ENCODE measurements at regions not wholly inside any gene's neighbourhood (a gene's known extent, or its start where the extent isn't known, plus 50 kb on each side); places are given as distances from the start of the nearest gene placed in this dataset.

DNA sequence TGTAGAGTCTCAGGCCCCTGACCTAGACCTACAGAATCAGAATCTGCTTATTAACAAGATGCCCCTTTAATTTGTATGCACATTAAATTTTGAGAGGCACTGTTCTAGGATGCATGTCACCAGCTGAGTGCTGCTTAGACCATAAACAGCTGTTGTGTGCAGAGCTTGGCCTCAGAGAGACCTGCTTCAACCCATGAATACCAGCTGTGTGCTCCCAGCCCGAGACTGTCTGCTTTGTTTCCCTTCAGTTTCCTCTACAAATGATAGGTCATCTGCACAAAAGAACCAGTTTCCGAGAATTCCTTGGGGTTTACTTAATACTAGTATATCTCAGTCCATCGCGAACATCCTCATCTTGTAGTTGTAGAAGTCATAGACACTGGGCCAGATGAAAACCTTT is 158.5 kb upstream of the PFN2 start:
- in situ Hi-C loops (cut with MboI) (no loop called here), intact Hi-C loops (cut with micrococcal nuclease; ENCODE audit: unreplicated experiment) (no loop called here)
- ChIA-PET CTCF (interaction anchor here (1.4 kb wide), 1 partner anchor 55 kb away, joined by 4 read pairs; no protein-coding TSS in a partner anchor), POLR2A (interaction anchor here (0.5 kb wide), 1 partner anchor 148 kb away, joined by 4 read pairs; no protein-coding TSS in a partner anchor), SMC1A (ENCODE audit: uncharacterized antibody, unreplicated experiment) (interaction anchor here (0.9 to 1.0 kb wide), 2 partner anchors 36 to 352 kb away, joined by 3 read pairs; no protein-coding TSS in a partner anchor), RAD21 (ENCODE audit: unreplicated experiment) (no interaction called here)
- no peaks in the 10 kb centered on the region for H3K36me3 ChIP-seq (ENCODE audit: control insufficient read depth in 2 of 2, insufficient read depth in 2 of 2, low read length in 1 of 2)
- no peaks in the 10 kb centered on the region for H3K9me3 ChIP-seq (replicated peaks; ENCODE audit: control insufficient read depth, insufficient read depth, low read length)
- H2AFZ ChIP-seq (ENCODE audit: control insufficient read depth, low read depth, low read length), result no peak overlapping the region
- ATAC-seq (no peak), FAIRE-seq (no peak), DNase-seq (ENCODE audit: low read depth, low spot score) (no peak)
- no peak overlapping the region for H3K27ac ChIP-seq (ENCODE audit: control insufficient read depth, insufficient read depth)
- WGBS (ENCODE audit: insufficient coverage, insufficient replicate concordance, low lambda C conversion rate, missing lambda C conversion rate), result 72% methylated on average over 4 of the region's 4 CpGs
- H3K9ac ChIP-seq (ENCODE audit: control insufficient read depth, insufficient read depth, low read length), result no peak overlapping the region
- no peaks in the 10 kb centered on the region; a peak in 1 of 4 replicates for H3K27me3 ChIP-seq (replicated peaks in 1 of 2; ENCODE audit: control insufficient read depth in 2 of 2, insufficient read depth in 2 of 2, low read length in 1 of 2)
- no peak overlapping the region for H3K4me3 ChIP-seq
- H3K4me1 ChIP-seq (ENCODE audit: control insufficient read depth, insufficient read depth, low read length), result peaks cover 10% of the 10 kb centered on the region
- no peaks in the 10 kb centered on the region for H4K20me1 ChIP-seq (ENCODE audit: control insufficient read depth, insufficient read depth)
- no peak overlapping the region for H3K4me2 ChIP-seq (ENCODE audit: control insufficient read depth, insufficient read depth)
- no TSS peak for BruUV-seq (replicated peaks)
- no peaks in the 10 kb centered on the region for H3K79me2 ChIP-seq (ENCODE audit: control insufficient read depth, insufficient read depth, low read length)
- TF ChIP-seq USF1 (IDR thresholded peaks at IDR 0.05; ENCODE audit: borderline replicate concordance, extremely low read length, insufficient read depth, low read depth, low read length), result no peak
- no peak for TF ChIP-seq ZBTB11 (CRISPR knock-in tag; IDR thresholded peaks at IDR 0.05)
- TF ChIP-seq, protein P1, sequence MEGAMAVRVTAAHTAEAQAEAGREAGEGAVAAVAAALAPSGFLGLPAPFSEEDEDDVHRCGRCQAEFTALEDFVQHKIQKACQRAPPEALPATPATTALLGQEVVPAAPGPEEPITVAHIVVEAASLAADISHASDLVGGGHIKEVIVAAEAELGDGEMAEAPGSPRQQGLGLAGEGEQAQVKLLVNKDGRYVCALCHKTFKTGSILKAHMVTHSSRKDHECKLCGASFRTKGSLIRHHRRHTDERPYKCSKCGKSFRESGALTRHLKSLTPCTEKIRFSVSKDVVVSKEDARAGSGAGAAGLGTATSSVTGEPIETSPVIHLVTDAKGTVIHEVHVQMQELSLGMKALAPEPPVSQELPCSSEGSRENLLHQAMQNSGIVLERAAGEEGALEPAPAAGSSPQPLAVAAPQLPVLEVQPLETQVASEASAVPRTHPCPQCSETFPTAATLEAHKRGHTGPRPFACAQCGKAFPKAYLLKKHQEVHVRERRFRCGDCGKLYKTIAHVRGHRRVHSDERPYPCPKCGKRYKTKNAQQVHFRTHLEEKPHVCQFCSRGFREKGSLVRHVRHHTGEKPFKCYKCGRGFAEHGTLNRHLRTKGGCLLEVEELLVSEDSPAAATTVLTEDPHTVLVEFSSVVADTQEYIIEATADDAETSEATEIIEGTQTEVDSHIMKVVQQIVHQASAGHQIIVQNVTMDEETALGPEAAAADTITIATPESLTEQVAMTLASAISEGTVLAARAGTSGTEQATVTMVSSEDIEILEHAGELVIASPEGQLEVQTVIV (IDR thresholded peaks at IDR 0.05; ENCODE audit: borderline replicate concordance, partially characterized antibody), result no peak
- no peak for TF ChIP-seq NFYB (IDR thresholded peaks at IDR 0.05; ENCODE audit: insufficient read depth, low read depth, low read length)
- TF ChIP-seq POU2F2 (IDR thresholded peaks at IDR 0.05; ENCODE audit: borderline replicate concordance, low read depth, low read length), result no peak
- TF ChIP-seq CEBPB (IDR thresholded peaks at IDR 0.05; ENCODE audit: borderline replicate concordance in 1 of 2, low read depth in 2 of 2, low read length in 2 of 2), result no peak
- TF ChIP-seq ATF7 (IDR thresholded peaks at IDR 0.05; ENCODE audit: low read depth), result no peak
- no peak for TF ChIP-seq ZNF622 (IDR thresholded peaks at IDR 0.05)
- TF ChIP-seq SPI1 (IDR thresholded peaks at IDR 0.05; ENCODE audit: borderline replicate concordance, insufficient read depth, low read depth, low read length), result no peak
- no peak for TF ChIP-seq NR2F1 (conservative IDR thresholded peaks at IDR 0.05)
- TF ChIP-seq, protein P2, sequence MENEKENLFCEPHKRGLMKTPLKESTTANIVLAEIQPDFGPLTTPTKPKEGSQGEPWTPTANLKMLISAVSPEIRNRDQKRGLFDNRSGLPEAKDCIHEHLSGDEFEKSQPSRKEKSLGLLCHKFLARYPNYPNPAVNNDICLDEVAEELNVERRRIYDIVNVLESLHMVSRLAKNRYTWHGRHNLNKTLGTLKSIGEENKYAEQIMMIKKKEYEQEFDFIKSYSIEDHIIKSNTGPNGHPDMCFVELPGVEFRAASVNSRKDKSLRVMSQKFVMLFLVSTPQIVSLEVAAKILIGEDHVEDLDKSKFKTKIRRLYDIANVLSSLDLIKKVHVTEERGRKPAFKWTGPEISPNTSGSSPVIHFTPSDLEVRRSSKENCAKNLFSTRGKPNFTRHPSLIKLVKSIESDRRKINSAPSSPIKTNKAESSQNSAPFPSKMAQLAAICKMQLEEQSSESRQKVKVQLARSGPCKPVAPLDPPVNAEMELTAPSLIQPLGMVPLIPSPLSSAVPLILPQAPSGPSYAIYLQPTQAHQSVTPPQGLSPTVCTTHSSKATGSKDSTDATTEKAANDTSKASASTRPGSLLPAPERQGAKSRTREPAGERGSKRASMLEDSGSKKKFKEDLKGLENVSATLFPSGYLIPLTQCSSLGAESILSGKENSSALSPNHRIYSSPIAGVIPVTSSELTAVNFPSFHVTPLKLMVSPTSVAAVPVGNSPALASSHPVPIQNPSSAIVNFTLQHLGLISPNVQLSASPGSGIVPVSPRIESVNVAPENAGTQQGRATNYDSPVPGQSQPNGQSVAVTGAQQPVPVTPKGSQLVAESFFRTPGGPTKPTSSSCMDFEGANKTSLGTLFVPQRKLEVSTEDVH (IDR thresholded peaks at IDR 0.05; ENCODE audit: low read depth, partially characterized antibody), result no peak
- no peak for TF ChIP-seq ZZZ3 (IDR thresholded peaks at IDR 0.05; ENCODE audit: control insufficient read depth, insufficient read length, low read depth)
- TF ChIP-seq IRF3 (IDR thresholded peaks at IDR 0.05), result no peak
